Natural killer cell (primary cell): ENCODE measurements at regions not wholly inside any gene's neighbourhood (a gene's known extent, or its start where the extent isn't known, plus 50 kb on each side); places are given as distances from the start of the nearest gene placed in this dataset.

Experiments
- ATAC-seq, 3 donors: fragments of 150-1000 bp in 2 of 3; fragments of 200-7000 bp in 1 of 3; cut with Tn5 transposase; 1 replicate in 1 of 3; 2 replicates in 2 of 3; pipeline ENCODE4 v1.10.0; 2021; ENCODE audit warnings: mild to moderate bottlenecking in 2 of 3, moderate library complexity in 2 of 3
- DNase-seq, 2 donors: peaks; one replicate each; pipeline versions ENCODE4 v3.0.0 to v3.0.0-alpha.2; 2013 to 2021; ENCODE audit warnings: mixed read lengths in 1 of 2
- H3K27ac ChIP-seq: one replicate; pipeline ENCODE4 v1.5.1; 2013; ENCODE audit warnings: mild to moderate bottlenecking, low read length
- H3K27me3 ChIP-seq: one replicate; pipeline ENCODE4 v1.6.1; 2013; ENCODE audit warnings: low read length; ENCODE audit not compliant: control insufficient read depth, insufficient read depth
- H3K36me3 ChIP-seq: one replicate; pipeline ENCODE4 v1.6.1; 2013; ENCODE audit warnings: low read length; ENCODE audit not compliant: control insufficient read depth, insufficient read depth
- H3K4me1 ChIP-seq: one replicate; pipeline ENCODE4 v1.6.1; 2013; ENCODE audit warnings: low read length; ENCODE audit not compliant: control insufficient read depth, insufficient read depth
- H3K4me3 ChIP-seq: one replicate; pipeline ENCODE4 v1.5.1; 2013; ENCODE audit warnings: low read length
- H3K9me3 ChIP-seq: one replicate; pipeline ENCODE4 v1.6.1; 2013; ENCODE audit warnings: low read length; ENCODE audit not compliant: control insufficient read depth, insufficient read depth
- H3K27ac Mint-ChIP-seq, 2 donors: one replicate each; pipeline ENCODE4 v1.8.0; 2022; ENCODE audit warnings: mild to moderate bottlenecking in 2 of 2, mixed read lengths in 2 of 2, moderate library complexity in 1 of 2
- H3K27me3 Mint-ChIP-seq, 2 donors: one replicate each; pipeline ENCODE4 v1.8.0; 2022; ENCODE audit warnings: low read depth in 2 of 2, mixed read lengths in 2 of 2
- H3K36me3 Mint-ChIP-seq: one replicate; pipeline ENCODE4 v1.8.0; 2022; ENCODE audit warnings: mixed read lengths
- H3K4me1 Mint-ChIP-seq, 2 donors: one replicate each; pipeline ENCODE4 v1.8.0; 2022; ENCODE audit warnings: mixed read lengths in 2 of 2
- H3K4me3 Mint-ChIP-seq: one replicate; pipeline ENCODE4 v1.8.0; 2022; ENCODE audit warnings: mild to moderate bottlenecking, moderate library complexity, mixed read lengths
- H3K9me3 Mint-ChIP-seq, 2 donors: one replicate each; pipeline ENCODE4 v1.8.0; 2022; ENCODE audit warnings: mixed read lengths in 2 of 2
- WGBS: methylation state at CpG from one replicate; pipeline ENCODE4 v1.1.7; 2013; ENCODE audit warnings: missing lambda C conversion rate; ENCODE audit not compliant: insufficient coverage; 5-methylcytosine and 5-hydroxymethylcytosine counted together
- intact Hi-C: fragments of 100-400 bp; cut with micrococcal nuclease; formaldehyde crosslinking; loops from one replicate; pipeline ENCODE4 v1.14.2; 2022
- TF ChIP-seq, protein P1 (sequence below): fragments of 200-600 bp; IDR thresholded peaks from one replicate; pipeline ENCODE4 v1.8.0; 2022; ENCODE audit warnings: antibody characterized with exemption

DNA sequence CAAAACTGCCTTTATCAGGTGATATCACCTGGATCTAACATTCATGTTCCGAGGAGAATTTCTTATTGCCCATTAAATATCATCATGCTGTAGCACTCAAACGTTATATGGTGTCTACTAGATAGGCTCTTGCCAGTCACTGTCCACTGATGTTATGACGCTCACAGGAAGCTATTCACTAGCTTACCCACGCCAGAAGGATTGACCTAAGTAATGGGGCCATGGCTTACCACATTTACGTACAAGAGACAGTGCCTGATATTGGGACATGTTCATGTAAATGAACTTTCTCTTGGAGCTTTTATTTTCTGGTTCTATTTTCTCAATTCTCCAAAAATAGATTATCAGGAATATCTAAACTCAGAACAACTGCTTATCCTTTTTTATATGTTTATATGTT, 91.7 kb upstream of the NAALADL2 start:
- H3K27me3 Mint-ChIP-seq: no peaks in the 10 kb centered on the region
- ATAC-seq (no peak), DNase-seq (no peak)
- H3K4me3 Mint-ChIP-seq: no peak overlapping the region
- no peaks in the 10 kb centered on the region for H3K4me1 ChIP-seq
- intact Hi-C loops: no loop called here
- no peak overlapping the region for H3K27ac ChIP-seq
- TF ChIP-seq, protein P1, sequence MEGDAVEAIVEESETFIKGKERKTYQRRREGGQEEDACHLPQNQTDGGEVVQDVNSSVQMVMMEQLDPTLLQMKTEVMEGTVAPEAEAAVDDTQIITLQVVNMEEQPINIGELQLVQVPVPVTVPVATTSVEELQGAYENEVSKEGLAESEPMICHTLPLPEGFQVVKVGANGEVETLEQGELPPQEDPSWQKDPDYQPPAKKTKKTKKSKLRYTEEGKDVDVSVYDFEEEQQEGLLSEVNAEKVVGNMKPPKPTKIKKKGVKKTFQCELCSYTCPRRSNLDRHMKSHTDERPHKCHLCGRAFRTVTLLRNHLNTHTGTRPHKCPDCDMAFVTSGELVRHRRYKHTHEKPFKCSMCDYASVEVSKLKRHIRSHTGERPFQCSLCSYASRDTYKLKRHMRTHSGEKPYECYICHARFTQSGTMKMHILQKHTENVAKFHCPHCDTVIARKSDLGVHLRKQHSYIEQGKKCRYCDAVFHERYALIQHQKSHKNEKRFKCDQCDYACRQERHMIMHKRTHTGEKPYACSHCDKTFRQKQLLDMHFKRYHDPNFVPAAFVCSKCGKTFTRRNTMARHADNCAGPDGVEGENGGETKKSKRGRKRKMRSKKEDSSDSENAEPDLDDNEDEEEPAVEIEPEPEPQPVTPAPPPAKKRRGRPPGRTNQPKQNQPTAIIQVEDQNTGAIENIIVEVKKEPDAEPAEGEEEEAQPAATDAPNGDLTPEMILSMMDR: no peak
- H3K27ac Mint-ChIP-seq: no peak overlapping the region
- no peaks in the 10 kb centered on the region for H3K27me3 ChIP-seq
- no peaks in the 10 kb centered on the region for H3K36me3 Mint-ChIP-seq
- H3K4me3 ChIP-seq: no peak overlapping the region
- WGBS: 72% methylated on average over 5 of the region's 5 CpGs
- H3K4me1 Mint-ChIP-seq: no peaks in the 10 kb centered on the region
- H3K9me3 Mint-ChIP-seq: peaks cover 6 to 19% of the 10 kb centered on the region in 2 donors
- H3K9me3 ChIP-seq: no peaks in the 10 kb centered on the region
- no peaks in the 10 kb centered on the region for H3K36me3 ChIP-seq

DNA sequence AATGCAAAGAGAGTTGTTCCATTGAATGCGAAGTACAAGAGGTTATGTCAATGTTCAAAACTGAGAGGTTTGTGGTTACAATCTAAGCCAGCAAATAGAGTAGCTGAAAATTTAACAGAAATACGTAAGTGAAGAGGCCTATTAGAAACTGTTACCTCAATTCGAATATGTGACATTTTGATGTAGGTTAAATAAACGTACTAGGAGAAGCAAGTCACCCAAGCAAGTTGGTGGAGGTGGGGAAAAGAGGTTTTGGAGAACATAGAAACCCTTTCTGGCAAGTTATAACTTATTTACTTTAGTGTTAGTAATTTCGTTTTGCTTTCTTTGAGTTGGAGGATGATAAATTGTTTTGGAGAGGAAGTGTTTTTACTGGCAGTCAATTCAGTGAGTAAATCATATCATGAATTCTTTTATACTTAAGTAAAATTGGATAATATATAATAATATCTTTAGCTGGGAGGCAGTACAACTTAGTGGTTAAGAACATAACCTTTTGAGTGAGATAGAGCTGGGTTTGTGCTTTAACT, 91.2 kb upstream of the NAALADL2 start:
- WGBS: 28% methylated on average over 4 of the region's 5 CpGs
- ATAC-seq: no peak
- TF ChIP-seq, protein P1: no peak
- no peaks in the 10 kb centered on the region for H3K36me3 Mint-ChIP-seq
- no peaks in the 10 kb centered on the region for H3K27me3 ChIP-seq
- H3K36me3 ChIP-seq: no peaks in the 10 kb centered on the region
- intact Hi-C loops: no loop called here
- no peak overlapping the region for H3K4me3 ChIP-seq
- DNase-seq: no peak
- no peaks in the 10 kb centered on the region for H3K4me1 ChIP-seq
- H3K4me3 Mint-ChIP-seq: no peak overlapping the region
- H3K9me3 Mint-ChIP-seq: peaks cover 9 to 19% of the 10 kb centered on the region in 2 donors
- H3K27ac ChIP-seq: no peak overlapping the region
- H3K9me3 ChIP-seq: no peaks in the 10 kb centered on the region
- no peaks in the 10 kb centered on the region for H3K4me1 Mint-ChIP-seq
- no peaks in the 10 kb centered on the region for H3K27me3 Mint-ChIP-seq
- no peak overlapping the region for H3K27ac Mint-ChIP-seq

DNA sequence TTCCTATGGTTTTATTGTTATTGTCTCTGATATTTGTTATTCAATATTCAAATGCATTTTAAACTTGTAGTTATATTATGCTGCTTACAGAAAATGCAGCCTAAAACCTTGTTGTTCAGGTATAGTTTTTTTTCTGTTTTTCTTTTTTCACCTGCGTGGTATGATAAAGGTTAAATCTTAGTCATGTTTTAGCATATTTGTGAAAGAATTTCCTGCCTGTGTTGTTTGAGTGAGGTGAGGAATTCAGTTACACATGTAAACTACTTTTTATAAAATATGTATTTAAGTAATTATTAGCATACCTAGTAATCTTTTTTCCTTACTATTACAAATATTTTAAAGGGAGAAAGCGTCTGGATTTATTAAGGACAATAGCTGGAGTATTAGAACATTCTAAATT, 90.0 kb upstream of the NAALADL2 start:
- Mint-ChIP-seq H3K9me3 (peaks cover 9 to 23% of the 10 kb centered on the region in 2 donors), H3K4me1 (no peaks in the 10 kb centered on the region), H3K4me3 (no peak overlapping the region), H3K27me3 (no peaks in the 10 kb centered on the region), H3K36me3 (no peaks in the 10 kb centered on the region), H3K27ac (no peak overlapping the region)
- H3K4me3 ChIP-seq: no peak overlapping the region
- ATAC-seq (no peak), DNase-seq (no peak)
- no CpG with 5 or more reads among the region's 2 CpGs for WGBS
- no peaks in the 10 kb centered on the region for H3K36me3 ChIP-seq
- TF ChIP-seq, protein P1: no peak
- no peaks in the 10 kb centered on the region for H3K4me1 ChIP-seq
- intact Hi-C loops: no loop called here
- no peaks in the 10 kb centered on the region for H3K9me3 ChIP-seq
- H3K27ac ChIP-seq: no peak overlapping the region
- H3K27me3 ChIP-seq: no peaks in the 10 kb centered on the region

DNA sequence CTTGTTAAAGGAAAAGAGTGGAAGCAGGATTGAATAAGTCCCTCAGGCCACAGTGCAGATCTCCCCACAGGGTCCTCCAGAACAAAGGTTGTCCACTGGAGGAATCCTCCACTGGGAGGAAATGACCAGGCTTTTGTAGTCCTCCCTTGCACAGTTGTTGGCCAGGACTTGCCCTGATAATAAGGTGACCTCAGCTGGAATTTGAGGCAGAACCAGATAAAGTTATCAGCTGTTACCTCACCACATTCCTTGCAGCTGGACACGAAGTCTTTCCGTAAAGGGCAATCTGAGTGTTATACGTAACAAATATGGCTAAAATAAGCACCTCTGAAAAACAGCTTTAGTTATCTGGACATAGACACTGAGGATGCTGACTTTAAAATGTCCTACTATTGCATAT, 83.5 kb upstream of the NAALADL2 start:
- H3K4me1 ChIP-seq: no peaks in the 10 kb centered on the region
- intact Hi-C loops: no loop called here

More for the DNA sequence above, 83.5 kb upstream of the NAALADL2 start:
- Mint-ChIP-seq H3K4me1 (no peaks in the 10 kb centered on the region), H3K4me3 (no peak overlapping the region), H3K9me3 (peaks cover 12 to 14% of the 10 kb centered on the region in 2 donors), H3K36me3 (no peaks in the 10 kb centered on the region), H3K27me3 (no peaks in the 10 kb centered on the region), H3K27ac (no peak overlapping the region)
- Histone ChIP-seq H3K27me3 (no peaks in the 10 kb centered on the region), H3K4me3 (no peak overlapping the region), H3K9me3 (no peaks in the 10 kb centered on the region), H3K27ac (no peak overlapping the region), H3K36me3 (no peaks in the 10 kb centered on the region)
- no peak for ATAC-seq
- 93% methylated on average over 3 of the region's 3 CpGs for WGBS
- DNase-seq: no peak
- TF ChIP-seq, protein P1: no peak
